Activated CD4-positive, alpha-beta T cell treated with anti-CD3 and anti-CD28 coated beads for 36 hours (primary cell): ENCODE measurements at regions not wholly inside any gene's neighbourhood (a gene's known extent, or its start where the extent isn't known, plus 50 kb on each side); places are given as distances from the start of the nearest gene placed in this dataset.
A peak's percentile ranks its signal among the peaks of the same experiment; 100 is the strongest.

Experiments used
- ATAC-seq: fragments of 200-7000 bp; cut with Tn5 transposase; one replicate; pipeline ENCODE4 v1.10.0; 2021; ENCODE audit warnings: mild to moderate bottlenecking, moderate library complexity
- CTCF ChIA-PET: fragments of 350-600 bp; sonication (Branson Sonifier 250); formaldehyde crosslinking; loops from one replicate; lab custom pipeline; 2021; ENCODE audit warnings: antibody characterized with exemption; lab: Charles Lee
- POLR2A ChIA-PET: fragments of 350-600 bp; sonication (Branson Sonifier 250); formaldehyde crosslinking; loops from one replicate; lab custom pipeline; 2021; ENCODE audit warnings: antibody characterized with exemption, inconsistent platforms; lab: Charles Lee
- DNase-seq: peaks from one replicate; pipeline ENCODE4 v3.0.0-alpha.2; 2020
- H3K27ac Mint-ChIP-seq: one replicate; pipeline ENCODE4 v1.8.0; 2021; ENCODE audit warnings: mixed read lengths
- H3K27me3 Mint-ChIP-seq: one replicate; pipeline ENCODE4 v1.8.0; 2021; ENCODE audit warnings: mixed read lengths
- H3K36me3 Mint-ChIP-seq: one replicate; pipeline ENCODE4 v1.8.0; 2021; ENCODE audit warnings: low read depth, mixed read lengths
- H3K4me1 Mint-ChIP-seq: one replicate; pipeline ENCODE4 v1.8.0; 2021; ENCODE audit warnings: mixed read lengths
- H3K4me3 Mint-ChIP-seq: one replicate; pipeline ENCODE4 v1.8.0; 2021; ENCODE audit warnings: mild to moderate bottlenecking, moderate library complexity, mixed read lengths
- H3K9me3 Mint-ChIP-seq: one replicate; pipeline ENCODE4 v1.8.0; 2021; ENCODE audit warnings: low read depth, mixed read lengths
- intact Hi-C, 2 experiments: fragments of 100-400 bp; cut with DNase I in 1 of 2; cut with micrococcal nuclease in 1 of 2; formaldehyde crosslinking; loops; one replicate each; pipeline versions ENCODE4 v1.14.2 to v1.15.1; 2022 to 2024; cut with DNase I, micrococcal nuclease

GRCh38 chr6:15880262-15880973, 217.6 kb upstream of the DTNBP1 start:
- intact Hi-C loops, result loop anchor here (1.0 to 2.0 kb wide), 5 partner anchors 21 to 256 kb away; no protein-coding TSS in a partner anchor
- no peaks in the 10 kb centered on the region for H3K9me3 Mint-ChIP-seq
- CTCF ChIA-PET, result interaction anchor here (0.6 to 2.3 kb wide), 15 partner anchors 10 to 929 kb away, joined by 3 to 9 read pairs (median 4); no protein-coding TSS in a partner anchor
- H3K27ac Mint-ChIP-seq, result peak overlapping the region; percentile 52
- H3K4me3 Mint-ChIP-seq, result no peak overlapping the region
- DNase-seq (no peak), ATAC-seq (no peak)
- H3K4me1 Mint-ChIP-seq, result peaks cover 42% of the 10 kb centered on the region
- POLR2A ChIA-PET, result interaction anchor here (0.8 to 1.6 kb wide), 5 partner anchors 15 to 256 kb away, joined by 3 to 9 read pairs (median 4); no protein-coding TSS in a partner anchor
- H3K27me3 Mint-ChIP-seq, result no peaks in the 10 kb centered on the region
- H3K36me3 Mint-ChIP-seq, result no peaks in the 10 kb centered on the region

GRCh38 chr6:15879371-15880261, 216.8 kb upstream of the DTNBP1 start:
- no peaks in the 10 kb centered on the region for H3K36me3 Mint-ChIP-seq
- ChIA-PET CTCF (interaction anchor here (0.5 to 2.3 kb wide), 15 partner anchors 11 to 928 kb away, joined by 3 to 9 read pairs (median 4); no protein-coding TSS in a partner anchor), POLR2A (interaction anchor here (0.8 to 1.6 kb wide), 5 partner anchors 15 to 257 kb away, joined by 3 to 9 read pairs (median 4); no protein-coding TSS in a partner anchor)
- DNase-seq (peak; percentile 87), ATAC-seq (peak; percentile 71)
- intact Hi-C loops, result loop anchor here (1.0 to 5.0 kb wide), 7 partner anchors 22 to 257 kb away; no protein-coding TSS in a partner anchor
- H3K4me3 Mint-ChIP-seq, result peak overlapping the region; percentile 18
- H3K27ac Mint-ChIP-seq, result peak overlapping the region; percentile 52
- H3K9me3 Mint-ChIP-seq, result no peaks in the 10 kb centered on the region
- H3K27me3 Mint-ChIP-seq, result no peaks in the 10 kb centered on the region
- peaks cover 42% of the 10 kb centered on the region for H3K4me1 Mint-ChIP-seq

- H3K27me3 Mint-ChIP-seq, result no peaks in the 10 kb centered on the region
- no peak overlapping the region for H3K4me3 Mint-ChIP-seq
Measured at GRCh38 chr6:15877231-15877630, 214.4 kb upstream of the DTNBP1 start.

GRCh38 chr6:15876406-15876805, 213.6 kb upstream of the DTNBP1 start:
- POLR2A ChIA-PET, result interaction anchor here (0.9 kb wide), 1 partner anchor 25 kb away, joined by 3 read pairs; no protein-coding TSS in a partner anchor
- Mint-ChIP-seq H3K27me3 (peaks cover under 1% of the 10 kb centered on the region), H3K27ac (no peak overlapping the region), H3K4me1 (peaks cover 42% of the 10 kb centered on the region), H3K9me3 (no peaks in the 10 kb centered on the region), H3K4me3 (no peak overlapping the region), H3K36me3 (no peaks in the 10 kb centered on the region)
- DNase-seq (peak; percentile 18), ATAC-seq (peak; percentile 67)
- CTCF ChIA-PET, result interaction anchor here (0.6 to 1.3 kb wide), 5 partner anchors 17 to 185 kb away, joined by 3 to 4 read pairs (median 3); no protein-coding TSS in a partner anchor
- intact Hi-C loops, result loop anchor here (1.0 to 5.0 kb wide), 3 partner anchors 38 to 256 kb away; no protein-coding TSS in a partner anchor

More at GRCh38 chr6:15877231-15877630, 214.4 kb upstream of the DTNBP1 start:
- ChIA-PET CTCF (interaction anchor here (0.6 to 1.3 kb wide), 3 partner anchors 17 to 1808 kb away, joined by 3 to 4 read pairs (median 3); no protein-coding TSS in a partner anchor), POLR2A (no interaction called here)
- Mint-ChIP-seq H3K4me1 (peaks cover 42% of the 10 kb centered on the region), H3K9me3 (no peaks in the 10 kb centered on the region), H3K27ac (no peak overlapping the region), H3K36me3 (no peaks in the 10 kb centered on the region)
- DNase-seq (no peak), ATAC-seq (no peak)
- intact Hi-C loops, result loop anchor here in 1 of 2 experiments (5.0 kb wide), 2 partner anchors 185 to 255 kb away; no protein-coding TSS in a partner anchor

GRCh38 chr6:15875797-15876196, 213.0 kb upstream of the DTNBP1 start:
- Mint-ChIP-seq H3K9me3 (no peaks in the 10 kb centered on the region), H3K36me3 (no peaks in the 10 kb centered on the region), H3K4me3 (no peak overlapping the region), H3K27ac (no peak overlapping the region), H3K4me1 (peaks cover 39% of the 10 kb centered on the region), H3K27me3 (peaks cover 3% of the 10 kb centered on the region)
- DNase-seq (no peak), ATAC-seq (no peak)
- POLR2A ChIA-PET, result interaction anchor here (0.9 kb wide), 1 partner anchor 26 kb away, joined by 3 read pairs; no protein-coding TSS in a partner anchor
- intact Hi-C loops, result loop anchor here (1.0 to 5.0 kb wide), 3 partner anchors 39 to 257 kb away; no protein-coding TSS in a partner anchor
- CTCF ChIA-PET, result interaction anchor here (0.9 kb wide), 1 partner anchor 106 kb away, joined by 3 read pairs; no protein-coding TSS in a partner anchor

- H3K4me1 Mint-ChIP-seq, result peaks cover 29% of the 10 kb centered on the region
- ChIA-PET CTCF (no interaction called here), POLR2A (no interaction called here)
- no peaks in the 10 kb centered on the region for H3K9me3 Mint-ChIP-seq
- no peak overlapping the region for H3K27ac Mint-ChIP-seq
- no peak for ATAC-seq
- intact Hi-C loops, result loop anchor here in 1 of 2 experiments (5.0 kb wide), 2 partner anchors 183 to 257 kb away; no protein-coding TSS in a partner anchor
- H3K27me3 Mint-ChIP-seq, result peaks cover 7% of the 10 kb centered on the region
- no peaks in the 10 kb centered on the region for H3K36me3 Mint-ChIP-seq
- DNase-seq, result no peak
- H3K4me3 Mint-ChIP-seq, result no peak overlapping the region
Measured at GRCh38 chr6:15874821-15875220, 212.0 kb upstream of the DTNBP1 start.

GRCh38 chr6:15874326-15874725, 211.5 kb upstream of the DTNBP1 start:
- Mint-ChIP-seq H3K4me3 (no peak overlapping the region), H3K9me3 (no peaks in the 10 kb centered on the region), H3K27ac (no peak overlapping the region), H3K27me3 (peaks cover 7% of the 10 kb centered on the region), H3K36me3 (no peaks in the 10 kb centered on the region), H3K4me1 (peaks cover 24% of the 10 kb centered on the region)
- intact Hi-C loops, result no loop called here
- ATAC-seq (no peak), DNase-seq (no peak)
- POLR2A ChIA-PET, result no interaction called here
- CTCF ChIA-PET, result no interaction called here

GRCh38 chr6:15872241-15873103, 209.6 kb upstream of the DTNBP1 start:
- Mint-ChIP-seq H3K36me3 (no peaks in the 10 kb centered on the region), H3K4me3 (no peak overlapping the region), H3K4me1 (peaks cover 17% of the 10 kb centered on the region), H3K27ac (no peak overlapping the region), H3K9me3 (no peaks in the 10 kb centered on the region), H3K27me3 (peaks cover 7% of the 10 kb centered on the region)
- POLR2A ChIA-PET, result interaction anchor here (0.6 kb wide), 1 partner anchor 305 kb away, joined by 3 read pairs; no protein-coding TSS in a partner anchor
- CTCF ChIA-PET, result interaction anchor here (0.6 kb wide), 1 partner anchor 259 kb away, joined by 3 read pairs; no protein-coding TSS in a partner anchor
- no peak for DNase-seq
- ATAC-seq, result no peak
- intact Hi-C loops, result no loop called here

GRCh38 chr6:15871276-15871675, 208.4 kb upstream of the DTNBP1 start:
- no peak overlapping the region for H3K27ac Mint-ChIP-seq

More at GRCh38 chr6:15871276-15871675, 208.4 kb upstream of the DTNBP1 start:
- POLR2A ChIA-PET, result no interaction called here
- CTCF ChIA-PET, result interaction anchor here (0.6 to 1.7 kb wide), 2 partner anchors 180 to 260 kb away, joined by 3 to 6 read pairs; no protein-coding TSS in a partner anchor
- intact Hi-C loops, result no loop called here
- Mint-ChIP-seq H3K36me3 (no peaks in the 10 kb centered on the region), H3K4me3 (no peak overlapping the region), H3K9me3 (no peaks in the 10 kb centered on the region), H3K4me1 (peaks cover 8% of the 10 kb centered on the region), H3K27me3 (peaks cover 7% of the 10 kb centered on the region)
- ATAC-seq (no peak), DNase-seq (no peak)
